ENCODE measurements at regions not wholly inside any gene's neighbourhood (a gene's known extent, or its start where the extent isn't known, plus 50 kb on each side); places are given as distances from the start of the nearest gene placed in this dataset.

GRCh38 chr2:4139731-4140130 is 436.4 kb downstream of the DCDC2C start:
- TF ChIP-seq CTCF (IDR thresholded peaks at IDR 0.05) (no peak), EZH2 (IDR thresholded peaks at IDR 0.05) (no peak), EZH2phosphoT487 (IDR thresholded peaks at IDR 0.05) (no peak)

Data from neural progenitor cell (in vitro differentiated cells).